ENCODE measurements at regions not wholly inside any gene's neighbourhood (a gene's known extent, or its start where the extent isn't known, plus 50 kb on each side); places are given as distances from the start of the nearest gene placed in this dataset.
A peak's percentile ranks its signal among the peaks of the same experiment; 100 is the strongest.

DNA sequence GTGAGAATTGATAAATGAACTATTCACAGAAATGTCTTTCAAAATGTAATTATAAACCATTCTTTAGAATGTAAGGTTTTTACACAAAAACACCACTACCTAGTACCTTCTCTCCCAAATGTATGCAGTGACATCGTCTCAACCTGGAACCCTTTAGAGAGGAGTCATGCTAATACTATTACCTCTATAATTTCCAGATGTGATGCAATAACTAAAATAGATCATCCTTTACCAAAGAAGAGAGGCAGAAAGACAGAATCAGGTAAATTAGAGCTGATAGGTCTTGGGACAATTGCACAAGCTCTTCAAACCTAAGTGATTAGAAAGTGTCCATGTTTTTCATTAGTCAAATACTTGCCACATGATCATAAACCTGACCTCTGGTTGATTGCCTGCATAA is 96.7 kb downstream of the HDGFL1 start:
- no peak overlapping the region for H3K9ac ChIP-seq (ENCODE audit: insufficient read depth in 1 of 2, low read length in 2 of 2)
- no peaks in the 10 kb centered on the region for H3K36me3 ChIP-seq (ENCODE audit: control insufficient read depth in 4 of 4, insufficient read depth in 4 of 4, low read length in 4 of 4)
- no peaks in the 10 kb centered on the region for H3K9me3 ChIP-seq (ENCODE audit: control insufficient read depth in 4 of 4, insufficient read depth in 3 of 4, low read length in 3 of 4)
- TF ChIP-seq, protein P1, sequence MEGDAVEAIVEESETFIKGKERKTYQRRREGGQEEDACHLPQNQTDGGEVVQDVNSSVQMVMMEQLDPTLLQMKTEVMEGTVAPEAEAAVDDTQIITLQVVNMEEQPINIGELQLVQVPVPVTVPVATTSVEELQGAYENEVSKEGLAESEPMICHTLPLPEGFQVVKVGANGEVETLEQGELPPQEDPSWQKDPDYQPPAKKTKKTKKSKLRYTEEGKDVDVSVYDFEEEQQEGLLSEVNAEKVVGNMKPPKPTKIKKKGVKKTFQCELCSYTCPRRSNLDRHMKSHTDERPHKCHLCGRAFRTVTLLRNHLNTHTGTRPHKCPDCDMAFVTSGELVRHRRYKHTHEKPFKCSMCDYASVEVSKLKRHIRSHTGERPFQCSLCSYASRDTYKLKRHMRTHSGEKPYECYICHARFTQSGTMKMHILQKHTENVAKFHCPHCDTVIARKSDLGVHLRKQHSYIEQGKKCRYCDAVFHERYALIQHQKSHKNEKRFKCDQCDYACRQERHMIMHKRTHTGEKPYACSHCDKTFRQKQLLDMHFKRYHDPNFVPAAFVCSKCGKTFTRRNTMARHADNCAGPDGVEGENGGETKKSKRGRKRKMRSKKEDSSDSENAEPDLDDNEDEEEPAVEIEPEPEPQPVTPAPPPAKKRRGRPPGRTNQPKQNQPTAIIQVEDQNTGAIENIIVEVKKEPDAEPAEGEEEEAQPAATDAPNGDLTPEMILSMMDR (IDR thresholded peaks at IDR 0.05; ENCODE audit: control extremely low read depth, extremely low read depth): no peak
- H3K27ac ChIP-seq (ENCODE audit: low read depth in 1 of 2, low read length in 1 of 2): no peak overlapping the region
- no peaks in the 10 kb centered on the region for H3K27me3 ChIP-seq (ENCODE audit: control insufficient read depth in 3 of 3, insufficient read depth in 3 of 3, low read length in 2 of 3)
- 91 to 98% methylated on average over 1 of the region's 1 CpG for WGBS, 2 donors
- H3K4me3 ChIP-seq: no peak overlapping the region
- peaks cover 0 to 24% (median 12%) of the 10 kb centered on the region in 5 donors for H3K4me1 ChIP-seq (ENCODE audit: control insufficient read depth in 5 of 5, insufficient read depth in 5 of 5, low read length in 5 of 5)
- ATAC-seq (ENCODE audit: insufficient read depth, low FRiP score) (no peak), DNase-seq (no peak)

DNA sequence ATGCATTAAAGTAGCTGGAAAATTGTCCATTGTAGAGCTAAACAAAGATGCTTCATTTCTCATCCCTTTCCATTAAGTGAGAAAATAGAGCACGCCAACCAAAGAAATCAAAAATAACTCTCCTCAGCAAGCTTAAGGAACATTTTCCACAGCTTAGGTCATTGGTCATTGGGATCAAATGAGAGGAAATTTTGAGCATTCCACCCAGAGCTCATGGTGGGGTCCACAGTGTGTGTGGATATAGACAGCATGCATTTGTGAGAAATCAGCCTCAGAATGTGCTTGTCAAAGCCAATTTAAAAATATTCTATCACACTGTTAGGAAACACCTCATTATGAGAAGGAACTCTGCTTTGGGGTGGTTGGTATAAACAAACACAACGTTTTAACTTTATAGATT is 97.2 kb downstream of the HDGFL1 start:
- DNase-seq (peak in 2 of 3 donors; percentile 22 to 37), ATAC-seq (ENCODE audit: insufficient read depth, low FRiP score) (no peak)
- 67 to 80% methylated on average over 2 of the region's 2 CpGs for WGBS, 2 donors
- Histone ChIP-seq H3K4me3 (no peak overlapping the region), H3K27ac (ENCODE audit: low read depth in 1 of 2, low read length in 1 of 2) (no peak overlapping the region), H3K9ac (ENCODE audit: insufficient read depth in 1 of 2, low read length in 2 of 2) (no peak overlapping the region), H3K27me3 (ENCODE audit: control insufficient read depth in 3 of 3, insufficient read depth in 3 of 3, low read length in 2 of 3) (no peaks in the 10 kb centered on the region), H3K9me3 (ENCODE audit: control insufficient read depth in 4 of 4, insufficient read depth in 3 of 4, low read length in 3 of 4) (no peaks in the 10 kb centered on the region), H3K36me3 (ENCODE audit: control insufficient read depth in 4 of 4, insufficient read depth in 4 of 4, low read length in 4 of 4) (no peaks in the 10 kb centered on the region), H3K4me1 (ENCODE audit: control insufficient read depth in 5 of 5, insufficient read depth in 5 of 5, low read length in 5 of 5) (peaks cover 0 to 30% (median 12%) of the 10 kb centered on the region in 5 donors)
- TF ChIP-seq, protein P1 (IDR thresholded peaks at IDR 0.05; ENCODE audit: control extremely low read depth, extremely low read depth): no peak

DNA sequence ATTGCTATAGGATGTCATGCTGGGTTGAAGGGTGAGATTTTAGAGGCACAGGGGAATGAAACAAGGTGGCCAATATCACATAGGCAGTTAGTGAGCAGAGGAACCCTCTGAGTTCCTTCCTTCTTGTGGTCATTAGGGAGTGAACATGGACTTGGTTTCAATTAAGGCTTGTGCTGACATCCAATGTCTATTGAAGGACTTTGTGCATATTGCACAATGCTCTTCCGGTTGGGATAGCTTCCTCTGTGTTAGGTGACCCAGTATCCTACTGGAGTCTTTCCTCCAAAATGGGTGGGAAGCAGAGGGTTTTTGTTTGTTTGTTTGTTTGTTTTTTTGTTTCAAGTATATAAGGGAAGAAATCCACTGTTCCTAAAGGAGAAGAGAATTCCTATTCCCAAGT is 98.5 kb downstream of the HDGFL1 start:
- H3K27ac ChIP-seq (ENCODE audit: low read depth in 1 of 2, low read length in 1 of 2): peak overlapping the region in 1 of 2 donors; percentile 60
- DNase-seq: peak in 1 of 3 donors; percentile 30
- 38 to 45% methylated on average over 1 of the region's 1 CpG for WGBS, 2 donors

More for the DNA sequence above, 98.5 kb downstream of the HDGFL1 start:
- Histone ChIP-seq H3K9me3 (ENCODE audit: control insufficient read depth in 4 of 4, insufficient read depth in 3 of 4, low read length in 3 of 4) (no peaks in the 10 kb centered on the region), H3K4me1 (ENCODE audit: control insufficient read depth in 5 of 5, insufficient read depth in 5 of 5, low read length in 5 of 5) (peaks cover 0 to 35% (median 16%) of the 10 kb centered on the region in 5 donors), H3K9ac (ENCODE audit: insufficient read depth in 1 of 2, low read length in 2 of 2) (no peak overlapping the region), H3K36me3 (ENCODE audit: control insufficient read depth in 4 of 4, insufficient read depth in 4 of 4, low read length in 4 of 4) (no peaks in the 10 kb centered on the region), H3K4me3 (no peak overlapping the region), H3K27me3 (ENCODE audit: control insufficient read depth in 3 of 3, insufficient read depth in 3 of 3, low read length in 2 of 3) (no peaks in the 10 kb centered on the region)
- ATAC-seq (ENCODE audit: insufficient read depth, low FRiP score): no peak
- TF ChIP-seq, protein P1 (IDR thresholded peaks at IDR 0.05; ENCODE audit: control extremely low read depth, extremely low read depth): no peak

All from lung (tissue), 11 donors.